A673 (cell line): ENCODE measurements at regions not wholly inside any gene's neighbourhood (a gene's known extent, or its start where the extent isn't known, plus 50 kb on each side); places are given as distances from the start of the nearest gene placed in this dataset.

Source experiments
- BruUV-seq: library from RNA; stranded (reverse); fragments of 400-500 nt; replicated peaks from 2 replicates; lab custom pipeline; 2021; lab: Mats Ljungman, UMichigan
- CTCF ChIA-PET: fragments of 300-600 bp; sonication (Branson Sonifier 250); formaldehyde crosslinking; loops from one replicate; lab custom pipeline; 2022; ENCODE audit warnings: antibody characterized with exemption; lab: Charles Lee
- POLR2A ChIA-PET: fragments of 300-600 bp; sonication (Branson Sonifier 250); formaldehyde crosslinking; loops from one replicate; lab custom pipeline; 2022; ENCODE audit warnings: antibody characterized with exemption; ENCODE audit not compliant: low non-redundant PET; lab: Charles Lee
- DNase-seq: peaks from one replicate; pipeline ENCODE4 v3.0.0-alpha.2; 2015; ENCODE audit warnings: low spot score
- H3K27ac ChIP-seq: fragments of 200-600 bp; sonication (generic); 2 replicates; pipeline ENCODE4 v1.5.1; 2016; ENCODE audit warnings: mixed run types, low read depth, mild to moderate bottlenecking, mixed read lengths, antibody characterized with exemption, low read length; ENCODE audit not compliant: poor library complexity, severe bottlenecking
- H3K27me3 ChIP-seq: fragments of 200-600 bp; sonication (generic); replicated peaks from 2 replicates; pipeline ENCODE4 v1.6.1; 2017; ENCODE audit warnings: mixed run types, low read depth, mild to moderate bottlenecking, mixed read lengths, antibody characterized with exemption, low read length; ENCODE audit not compliant: insufficient read depth, poor library complexity
- H3K36me3 ChIP-seq: fragments of 200-600 bp; sonication (generic); 2 replicates; pipeline ENCODE4 v1.6.1; 2016; ENCODE audit warnings: mixed run types, mild to moderate bottlenecking, mixed read lengths, antibody characterized with exemption, low read length; ENCODE audit not compliant: insufficient read depth, poor library complexity, severe bottlenecking
- H3K4me1 ChIP-seq: fragments of 200-600 bp; sonication (generic); 2 replicates; pipeline ENCODE4 v1.6.1; 2017; ENCODE audit warnings: mixed run types, mild to moderate bottlenecking, mixed read lengths, antibody characterized with exemption, low read length; ENCODE audit not compliant: insufficient read depth, poor library complexity, severe bottlenecking
- H3K4me3 ChIP-seq: fragments of 200-600 bp; sonication (generic); 2 replicates; pipeline ENCODE4 v1.5.1; 2016; ENCODE audit warnings: low read depth, mixed run types, mild to moderate bottlenecking, mixed read lengths, low read length; ENCODE audit not compliant: poor library complexity, severe bottlenecking
- H3K9me3 ChIP-seq: fragments of 200-600 bp; sonication (generic); 2 replicates; pipeline ENCODE4 v1.6.1; 2016; ENCODE audit warnings: mixed run types, low read depth, mild to moderate bottlenecking, mixed read lengths, antibody characterized with exemption, low read length; ENCODE audit not compliant: poor library complexity, severe bottlenecking
- EZH2 ChIP-seq: fragments of 200-600 bp; sonication (generic); IDR thresholded peaks from 2 replicates; pipeline ENCODE4 v1.6.1; 2017; ENCODE audit warnings: borderline replicate concordance, low read depth, mild to moderate bottlenecking, mixed read lengths, antibody characterized with exemption, low read length; ENCODE audit not compliant: poor library complexity, severe bottlenecking
- intact Hi-C: fragments of 100-400 bp; cut with micrococcal nuclease; formaldehyde crosslinking; loops from one replicate; pipeline ENCODE4 v1.10.0; 2022; ENCODE audit not compliant: unreplicated experiment
- TF ChIP-seq, protein P1 (sequence below): fragments of 300-800, 200-600 bp; sonication (generic); conservative IDR thresholded peaks from 2 replicates; pipeline ENCODE4 v1.5.1; 2017; ENCODE audit warnings: low read depth, mild to moderate bottlenecking, antibody characterized with exemption, low read length, moderate library complexity, mixed read lengths

DNA sequence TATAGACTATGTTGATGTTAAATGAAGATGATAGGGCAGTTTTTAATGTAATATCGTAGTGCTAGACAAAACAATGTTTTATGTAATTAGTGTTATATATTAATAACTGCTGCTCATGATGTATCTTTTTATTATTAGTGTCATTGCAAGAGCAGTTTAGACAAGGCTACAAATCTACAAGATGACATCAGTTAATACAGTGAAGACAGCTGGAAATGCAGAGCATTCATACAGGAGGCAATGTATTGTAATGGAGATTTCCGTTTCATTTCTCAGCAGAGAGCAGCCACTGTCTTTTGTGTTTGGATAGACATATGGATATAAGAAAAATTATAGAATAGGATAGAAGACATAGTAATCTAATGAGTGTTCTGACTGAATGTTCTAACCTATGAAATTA, 178.0 kb downstream of the FOXG1 start:
- Histone ChIP-seq H3K9me3 (no peaks in the 10 kb centered on the region), H3K36me3 (no peaks in the 10 kb centered on the region), H3K4me3 (no peak overlapping the region), H3K4me1 (no peaks in the 10 kb centered on the region), H3K27me3 (peaks cover 30% of the 10 kb centered on the region), H3K27ac (no peak overlapping the region)
- TF ChIP-seq EZH2, result no peak
- TF ChIP-seq, protein P1, sequence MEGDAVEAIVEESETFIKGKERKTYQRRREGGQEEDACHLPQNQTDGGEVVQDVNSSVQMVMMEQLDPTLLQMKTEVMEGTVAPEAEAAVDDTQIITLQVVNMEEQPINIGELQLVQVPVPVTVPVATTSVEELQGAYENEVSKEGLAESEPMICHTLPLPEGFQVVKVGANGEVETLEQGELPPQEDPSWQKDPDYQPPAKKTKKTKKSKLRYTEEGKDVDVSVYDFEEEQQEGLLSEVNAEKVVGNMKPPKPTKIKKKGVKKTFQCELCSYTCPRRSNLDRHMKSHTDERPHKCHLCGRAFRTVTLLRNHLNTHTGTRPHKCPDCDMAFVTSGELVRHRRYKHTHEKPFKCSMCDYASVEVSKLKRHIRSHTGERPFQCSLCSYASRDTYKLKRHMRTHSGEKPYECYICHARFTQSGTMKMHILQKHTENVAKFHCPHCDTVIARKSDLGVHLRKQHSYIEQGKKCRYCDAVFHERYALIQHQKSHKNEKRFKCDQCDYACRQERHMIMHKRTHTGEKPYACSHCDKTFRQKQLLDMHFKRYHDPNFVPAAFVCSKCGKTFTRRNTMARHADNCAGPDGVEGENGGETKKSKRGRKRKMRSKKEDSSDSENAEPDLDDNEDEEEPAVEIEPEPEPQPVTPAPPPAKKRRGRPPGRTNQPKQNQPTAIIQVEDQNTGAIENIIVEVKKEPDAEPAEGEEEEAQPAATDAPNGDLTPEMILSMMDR, result no peak
- POLR2A ChIA-PET, result no interaction called here
- CTCF ChIA-PET, result no interaction called here
- intact Hi-C loops, result no loop called here
- BruUV-seq, result no TSS peak
- DNase-seq, result no peak

DNA sequence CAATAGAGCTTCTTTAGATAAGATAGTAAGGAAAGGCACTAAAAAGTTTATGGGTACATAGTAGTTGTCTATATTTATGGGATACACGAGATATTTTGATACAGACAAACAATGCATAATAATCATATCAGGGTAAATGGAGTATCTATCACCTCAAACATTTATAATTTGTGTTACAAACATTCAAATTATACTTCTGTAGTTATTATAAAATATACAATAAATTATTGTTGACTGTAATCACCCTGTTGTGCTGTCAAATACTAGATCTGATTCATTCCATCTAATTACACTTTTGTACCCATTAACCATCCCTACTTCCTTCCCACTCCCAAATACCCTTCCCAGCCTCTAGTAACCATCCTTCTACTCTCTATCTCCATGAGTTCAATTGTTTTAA, 179.7 kb downstream of the FOXG1 start:
- ChIA-PET CTCF (no interaction called here), POLR2A (no interaction called here)
- H3K9me3 ChIP-seq, result no peaks in the 10 kb centered on the region
- no peaks in the 10 kb centered on the region for H3K4me1 ChIP-seq
- intact Hi-C loops, result no loop called here
- BruUV-seq, result no TSS peak
- H3K27ac ChIP-seq, result no peak overlapping the region
- H3K36me3 ChIP-seq, result no peaks in the 10 kb centered on the region
- no peak overlapping the region for H3K4me3 ChIP-seq
- TF ChIP-seq, protein P1, result no peak
- no peak for TF ChIP-seq EZH2
- DNase-seq, result no peak
- peaks cover 30% of the 10 kb centered on the region for H3K27me3 ChIP-seq

DNA sequence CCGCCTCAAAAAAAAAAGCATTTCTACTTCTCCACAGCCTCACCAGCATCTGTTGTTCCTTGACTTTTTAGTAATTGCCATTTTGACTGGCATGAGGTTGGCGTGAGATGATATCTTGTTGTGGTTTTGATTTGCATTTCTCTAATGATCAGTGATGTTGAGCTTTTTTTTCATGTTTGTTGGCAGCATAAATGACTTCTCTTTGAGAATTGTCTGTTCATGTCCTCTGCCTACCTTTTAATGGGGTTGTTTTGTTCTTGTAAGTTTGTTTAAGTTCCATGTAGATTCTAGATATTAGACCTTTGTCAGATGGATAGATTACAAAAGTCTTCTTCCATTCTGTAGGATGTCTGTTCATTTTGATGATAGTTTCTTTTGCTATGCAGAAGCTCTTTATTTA, 182.9 kb downstream of the FOXG1 start:
- Histone ChIP-seq H3K4me3 (no peak overlapping the region), H3K4me1 (no peaks in the 10 kb centered on the region), H3K27me3 (peaks cover 27% of the 10 kb centered on the region), H3K27ac (no peak overlapping the region), H3K9me3 (no peaks in the 10 kb centered on the region), H3K36me3 (no peaks in the 10 kb centered on the region)
- ChIA-PET CTCF (no interaction called here), POLR2A (no interaction called here)
- BruUV-seq, result no TSS peak
- intact Hi-C loops, result no loop called here
- no peak for DNase-seq
- TF ChIP-seq, protein P1, result no peak
- TF ChIP-seq EZH2, result no peak
